H1 (cell line): ENCODE measurements at regions not wholly inside any gene's neighbourhood (a gene's known extent, or its start where the extent isn't known, plus 50 kb on each side); places are given as distances from the start of the nearest gene placed in this dataset.

Experiments used
- CTCF ChIA-PET: fragments of 300-600 bp; sonication (Branson Sonifier 250); formaldehyde crosslinking; loops from one replicate; lab custom pipeline; 2021; ENCODE audit not compliant: partially characterized antibody; lab: Charles Lee
- POLR2A ChIA-PET: fragments of 300-600 bp; sonication (Branson Sonifier 250); formaldehyde crosslinking; loops from one replicate; lab custom pipeline; 2021; ENCODE audit warnings: inconsistent platforms; ENCODE audit not compliant: partially characterized antibody; lab: Charles Lee
- DNase-seq, 2 experiments: peaks; one replicate each; pipeline versions ENCODE4 v3.0.0 to v3.0.0-alpha.2; 2010 to 2022; ENCODE audit warnings: low spot score in 2 of 2, low read depth in 1 of 2, mixed read lengths in 1 of 2
- FAIRE-seq: peaks from 2 replicates; lab custom pipeline; 2011; peaks lifted over from hg19 to GRCh38; lab: Jason Lieb, UNC
- H2AFZ ChIP-seq: 2 replicates; pipeline ENCODE4 v1.8.1; 2012; ENCODE audit warnings: low read length, inconsistent platforms
- H2AK5ac ChIP-seq: 2 replicates; pipeline ENCODE4 v1.6.1; 2013; ENCODE audit warnings: low read depth, low read length
- H2BK120ac ChIP-seq: replicated peaks from 2 replicates; pipeline ENCODE3; 2013; ENCODE audit warnings: low read depth, low read length, inconsistent platforms
- H2BK12ac ChIP-seq: 2 replicates; pipeline ENCODE4 v1.6.1; 2013; ENCODE audit warnings: low read depth, low read length
- H2BK15ac ChIP-seq: 2 replicates; pipeline ENCODE4 v1.6.1; 2013; ENCODE audit warnings: low read length
- H2BK20ac ChIP-seq: 2 replicates; pipeline ENCODE4 v1.6.1; 2013; ENCODE audit warnings: low read length
- H2BK5ac ChIP-seq: 2 replicates; pipeline ENCODE4 v1.6.1; 2013; ENCODE audit warnings: low read depth, low read length
- H3K14ac ChIP-seq: 2 replicates; pipeline ENCODE4 v1.6.1; 2013; ENCODE audit warnings: inconsistent platforms; ENCODE audit not compliant: insufficient read length
- H3K18ac ChIP-seq: 2 replicates; pipeline ENCODE4 v1.6.1; 2013; ENCODE audit warnings: low read length; ENCODE audit errors: extremely low read depth
- H3K23ac ChIP-seq: 2 replicates; pipeline ENCODE4 v1.6.1; 2013; ENCODE audit warnings: inconsistent platforms; ENCODE audit not compliant: insufficient read length
- H3K23me2 ChIP-seq: 2 replicates; pipeline ENCODE4 v1.6.1; 2013; ENCODE audit warnings: low read depth, low read length
- H3K27ac ChIP-seq: 2 replicates; pipeline ENCODE4 v1.6.1; 2011; ENCODE audit warnings: low read depth, low read length, inconsistent platforms
- H3K27me3 ChIP-seq, 4 experiments: replicated peaks in 1 of 4; 1 replicate in 1 of 4; 2 replicates in 3 of 4; pipeline versions ENCODE4 v1.6.1 to v1.8.1; 2011 to 2013; ENCODE audit warnings: low read length in 3 of 4, mild to moderate bottlenecking in 3 of 4, inconsistent platforms in 2 of 4, mixed read lengths in 2 of 4, moderate library complexity in 1 of 4; ENCODE audit not compliant: control insufficient read depth in 3 of 4, insufficient read depth in 3 of 4; ENCODE audit errors: extremely low read depth in 1 of 4
- H3K36me3 ChIP-seq, 4 experiments: 2 replicates each; pipeline versions ENCODE4 v1.6.1 to v1.8.1; 2011 to 2013; ENCODE audit warnings: mild to moderate bottlenecking in 4 of 4, low read length in 3 of 4, moderate library complexity in 2 of 4, control low read depth in 1 of 4, inconsistent platforms in 1 of 4; ENCODE audit not compliant: insufficient read depth in 4 of 4, control insufficient read depth in 2 of 4
- H3K4ac ChIP-seq: replicated peaks from 2 replicates; pipeline ENCODE3; 2013; ENCODE audit warnings: low read length, low read depth, mixed read lengths, inconsistent platforms; ENCODE audit not compliant: insufficient read length
- H3K4me1 ChIP-seq, 4 experiments: replicated peaks in 1 of 4; 1 replicate in 1 of 4; 2 replicates in 3 of 4; pipeline versions ENCODE4 v1.6.1 to v1.8.1; 2011 to 2013; ENCODE audit warnings: low read length in 3 of 4, inconsistent platforms in 2 of 4, mixed read lengths in 1 of 4; ENCODE audit not compliant: insufficient read depth in 4 of 4, control insufficient read depth in 3 of 4
- H3K4me2 ChIP-seq, 2 experiments: 2 replicates each; pipeline versions ENCODE4 v1.6.1 to v1.8.1; 2011 to 2013; ENCODE audit warnings: low read depth in 2 of 2, low read length in 2 of 2, control low read depth in 1 of 2, inconsistent platforms in 1 of 2, mild to moderate bottlenecking in 1 of 2; ENCODE audit not compliant: insufficient read depth in 1 of 2
- H3K4me3 ChIP-seq, 4 experiments: fragments of 200-600, 300-600 bp in 1 of 4; sonication (generic), shearing (Covaris generic), sonication (Bioruptor Twin) in 1 of 4; 2 replicates each; pipeline versions ENCODE4 v1.5.1 to v1.8.1; 2011 to 2016; ENCODE audit warnings: low read length in 4 of 4, low read depth in 3 of 4, control low read depth in 2 of 4, inconsistent platforms in 2 of 4, mild to moderate bottlenecking in 2 of 4, mixed read lengths in 1 of 4, moderate library complexity in 1 of 4; ENCODE audit not compliant: insufficient read depth in 2 of 4; ENCODE audit errors: extremely low read depth in 1 of 4
- H3K56ac ChIP-seq: replicated peaks from 2 replicates; pipeline ENCODE3; 2013; ENCODE audit warnings: low read depth, mild to moderate bottlenecking, mixed read lengths, low read length, inconsistent platforms; ENCODE audit not compliant: insufficient read length
- H3K79me1 ChIP-seq: 2 replicates; pipeline ENCODE4 v1.6.1; 2013; ENCODE audit warnings: low read depth, low read length, control low read depth
- H3K79me2 ChIP-seq, 2 experiments: 2 replicates each; pipeline versions ENCODE4 v1.6.1 to v1.8.1; 2012 to 2013; ENCODE audit warnings: low read length in 2 of 2, mild to moderate bottlenecking in 2 of 2, inconsistent platforms in 1 of 2; ENCODE audit not compliant: insufficient read depth in 2 of 2, control insufficient read depth in 1 of 2
- H3K9ac ChIP-seq, 4 experiments: replicated peaks in 1 of 4; 1 replicate in 1 of 4; 2 replicates in 3 of 4; pipeline versions ENCODE4 v1.6.1 to v1.8.1; 2011 to 2013; ENCODE audit warnings: low read depth in 3 of 4, low read length in 3 of 4, control low read depth in 2 of 4, mild to moderate bottlenecking in 2 of 4, moderate library complexity in 2 of 4, inconsistent platforms in 1 of 4; ENCODE audit errors: extremely low read depth in 1 of 4
- H3K9me3 ChIP-seq, 2 experiments: 2 replicates each; pipeline versions ENCODE4 v1.6.1 to v1.8.1; 2012 to 2013; ENCODE audit warnings: mild to moderate bottlenecking in 2 of 2, moderate library complexity in 2 of 2, control low read depth in 1 of 2, inconsistent platforms in 1 of 2, low read depth in 1 of 2, low read length in 1 of 2, mixed read lengths in 1 of 2; ENCODE audit not compliant: insufficient read depth in 2 of 2
- H4K20me1 ChIP-seq, 2 experiments: replicated peaks in 1 of 2; 2 replicates each; pipeline versions ENCODE3 to v1.8.1; 2011 to 2013; ENCODE audit warnings: inconsistent platforms in 2 of 2, low read length in 2 of 2, mild to moderate bottlenecking in 1 of 2; ENCODE audit not compliant: insufficient read depth in 2 of 2, control insufficient read depth in 1 of 2
- H4K5ac ChIP-seq: 2 replicates; pipeline ENCODE4 v1.6.1; 2013; ENCODE audit warnings: low read length, low read depth, mixed read lengths, inconsistent platforms; ENCODE audit not compliant: insufficient read length
- H4K8ac ChIP-seq: 2 replicates; pipeline ENCODE4 v1.8.0; 2013; ENCODE audit warnings: mild to moderate bottlenecking, moderate library complexity, low read length, inconsistent platforms; ENCODE audit not compliant: insufficient read depth; ENCODE audit errors: extremely low read depth
- H4K91ac ChIP-seq: replicated peaks from 2 replicates; pipeline ENCODE3; 2013; ENCODE audit warnings: low read length, mixed read lengths, inconsistent platforms; ENCODE audit not compliant: insufficient read length
- E2F6 ChIP-seq: IDR thresholded peaks from 2 replicates; pipeline ENCODE4 v1.6.1; 2012; ENCODE audit warnings: inconsistent platforms
- WGBS, 2 experiments: shearing (Covaris generic) in 1 of 2; methylation state at CpG; one replicate each; pipeline versions ENCODE4 v1.1.6 to v1.1.7; 2013 to 2015; ENCODE audit warnings: low lambda C conversion rate in 2 of 2, mixed read lengths in 2 of 2, inconsistent platforms in 1 of 2, low coverage in 1 of 2, missing lambda C conversion rate in 1 of 2; ENCODE audit not compliant: insufficient replicate concordance in 2 of 2, insufficient coverage in 1 of 2, insufficient read length in 1 of 2; ENCODE audit errors: extremely low coverage in 1 of 2, missing lambda C conversion rate in 1 of 2; 5-methylcytosine and 5-hydroxymethylcytosine counted together

- Histone ChIP-seq H4K5ac (no peak overlapping the region), H2AFZ (no peak overlapping the region), H3K14ac (no peak overlapping the region), H3K4me3 (no peak overlapping the region), H2BK5ac (no peak overlapping the region), H2AK5ac (no peak overlapping the region), H3K9me3 (no peaks in the 10 kb centered on the region), H3K23me2 (no peaks in the 10 kb centered on the region), H3K4ac (no peak overlapping the region), H4K20me1 (no peaks in the 10 kb centered on the region), H3K56ac (no peak overlapping the region), H3K4me2 (no peak overlapping the region), H2BK120ac (no peak overlapping the region), H3K79me2 (no peaks in the 10 kb centered on the region), H3K27ac (no peak overlapping the region), H3K23ac (no peak overlapping the region), H2BK15ac (no peak overlapping the region), H4K8ac (no peak overlapping the region), H4K91ac (no peak overlapping the region), H3K36me3 (no peaks in the 10 kb centered on the region), H3K27me3 (no peaks in the 10 kb centered on the region), H3K18ac (no peak overlapping the region)
- WGBS, 2 experiments = 93% methylated on average over 6 of the region's 6 CpGs; no CpG with 5 or more reads in 1 of the 2 experiments
- ChIA-PET POLR2A (no interaction called here), CTCF (interaction anchor here (0.8 kb wide), 1 partner anchor 100 kb away, joined by 3 read pairs; no protein-coding TSS in a partner anchor)
- FAIRE-seq (no peak), DNase-seq (no peak)
- no peak for TF ChIP-seq E2F6
- TF ChIP-seq, all 59 proteins: peak for 0
- no peak overlapping the region for H2BK20ac ChIP-seq
- no peaks in the 10 kb centered on the region for H3K79me1 ChIP-seq
- no peaks in the 10 kb centered on the region for H3K4me1 ChIP-seq
- H3K9ac ChIP-seq = no peak overlapping the region
- H2BK12ac ChIP-seq = no peak overlapping the region
These were observed 264.0 kb upstream of the DPH6 start for GRCh38 chr15:35810007-35810406.
